Activated B cell treated with CpG ODN at 0.5 μM for 24 hours (primary cell): ENCODE measurements at regions not wholly inside any gene's neighbourhood (a gene's known extent, or its start where the extent isn't known, plus 50 kb on each side); places are given as distances from the start of the nearest gene placed in this dataset.

ENCODE experiments used
- ATAC-seq: fragments of 200-7000 bp; cut with Tn5 transposase; one replicate; pipeline ENCODE4 v1.10.0; 2021; ENCODE audit warnings: low read depth, mild to moderate bottlenecking, moderate library complexity
- CTCF ChIA-PET: fragments of 350-600 bp; sonication (Branson Sonifier 250); formaldehyde crosslinking; loops from one replicate; lab custom pipeline; 2021; ENCODE audit warnings: antibody characterized with exemption; lab: Charles Lee
- POLR2A ChIA-PET: fragments of 350-600 bp; sonication (Branson Sonifier 250); formaldehyde crosslinking; loops from one replicate; lab custom pipeline; 2021; ENCODE audit warnings: antibody characterized with exemption; lab: Charles Lee
- DNase-seq: peaks from one replicate; pipeline ENCODE4 v3.0.0; 2022
- H3K27ac Mint-ChIP-seq: one replicate; pipeline ENCODE4 v1.8.0; 2020; ENCODE audit warnings: mixed read lengths
- H3K27me3 Mint-ChIP-seq: one replicate; pipeline ENCODE4 v1.8.0; 2021; ENCODE audit warnings: mixed read lengths
- H3K36me3 Mint-ChIP-seq: one replicate; pipeline ENCODE4 v1.8.0; 2021; ENCODE audit warnings: low read depth, mixed read lengths
- H3K4me1 Mint-ChIP-seq: one replicate; pipeline ENCODE4 v1.8.0; 2021; ENCODE audit warnings: mixed read lengths
- H3K4me3 Mint-ChIP-seq: one replicate; pipeline ENCODE4 v1.8.0; 2020; ENCODE audit warnings: mild to moderate bottlenecking, mixed read lengths
- H3K9me3 Mint-ChIP-seq: one replicate; pipeline ENCODE4 v1.8.0; 2020; ENCODE audit warnings: mixed read lengths
- CTCF ChIP-seq: fragments of 200-600 bp; IDR thresholded peaks from one replicate; pipeline ENCODE4 v1.8.0; 2022; ENCODE audit warnings: antibody characterized with exemption, mild to moderate bottlenecking
- intact Hi-C: fragments of 100-400 bp; cut with micrococcal nuclease; formaldehyde crosslinking; loops from one replicate; pipeline ENCODE4 v1.15.1; 2024

DNA sequence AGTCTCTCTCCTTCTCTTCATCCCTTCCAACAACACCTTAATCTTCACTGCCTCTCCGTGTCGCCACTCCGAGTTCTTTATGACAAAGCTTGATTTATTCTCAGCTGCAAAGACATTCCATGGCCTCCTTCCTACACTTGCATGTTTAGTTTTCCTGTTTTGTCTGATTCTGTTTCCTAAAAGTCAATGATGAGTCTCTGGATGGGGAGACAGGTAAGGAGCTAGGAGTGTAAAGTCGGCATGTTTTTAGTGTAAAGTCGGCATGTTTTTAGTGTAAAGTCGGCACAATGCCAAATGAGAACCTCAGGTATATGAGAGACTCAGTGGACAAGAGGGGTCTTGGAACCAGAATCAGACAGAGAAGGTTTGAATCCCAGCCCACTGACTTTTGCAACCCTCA is 362.3 kb upstream of the EEF2KMT start:
- ATAC-seq (no peak), DNase-seq (no peak)
- H3K27me3 Mint-ChIP-seq, result no peaks in the 10 kb centered on the region
- no peaks in the 10 kb centered on the region for H3K4me1 Mint-ChIP-seq
- H3K36me3 Mint-ChIP-seq, result no peaks in the 10 kb centered on the region
- ChIA-PET POLR2A (no interaction called here), CTCF (no interaction called here)
- TF ChIP-seq CTCF, result no peak
- H3K9me3 Mint-ChIP-seq, result no peaks in the 10 kb centered on the region
- H3K27ac Mint-ChIP-seq, result no peak overlapping the region
- intact Hi-C loops, result no loop called here
- no peak overlapping the region for H3K4me3 Mint-ChIP-seq

- CTCF ChIA-PET, result no interaction called here
- intact Hi-C loops, result no loop called here
- Mint-ChIP-seq H3K9me3 (no peaks in the 10 kb centered on the region), H3K4me3 (no peak overlapping the region), H3K27ac (no peak overlapping the region), H3K36me3 (no peaks in the 10 kb centered on the region), H3K27me3 (no peaks in the 10 kb centered on the region), H3K4me1 (no peaks in the 10 kb centered on the region)
- DNase-seq (no peak), ATAC-seq (no peak)
- no peak for TF ChIP-seq CTCF
- POLR2A ChIA-PET, result no interaction called here
Observed at GRCh38 chr16:5455110-5455509, 357.5 kb upstream of the EEF2KMT start.

GRCh38 chr16:5454349-5454748 is 356.8 kb upstream of the EEF2KMT start:
- no peak for DNase-seq
- no peaks in the 10 kb centered on the region for H3K36me3 Mint-ChIP-seq
- no peak overlapping the region for H3K27ac Mint-ChIP-seq
- no peak for ATAC-seq
- POLR2A ChIA-PET, result no interaction called here
- CTCF ChIA-PET, result no interaction called here
- no peaks in the 10 kb centered on the region for H3K27me3 Mint-ChIP-seq
- no peaks in the 10 kb centered on the region for H3K9me3 Mint-ChIP-seq
- H3K4me3 Mint-ChIP-seq, result no peak overlapping the region
- intact Hi-C loops, result no loop called here
- no peak for TF ChIP-seq CTCF
- no peaks in the 10 kb centered on the region for H3K4me1 Mint-ChIP-seq

DNA sequence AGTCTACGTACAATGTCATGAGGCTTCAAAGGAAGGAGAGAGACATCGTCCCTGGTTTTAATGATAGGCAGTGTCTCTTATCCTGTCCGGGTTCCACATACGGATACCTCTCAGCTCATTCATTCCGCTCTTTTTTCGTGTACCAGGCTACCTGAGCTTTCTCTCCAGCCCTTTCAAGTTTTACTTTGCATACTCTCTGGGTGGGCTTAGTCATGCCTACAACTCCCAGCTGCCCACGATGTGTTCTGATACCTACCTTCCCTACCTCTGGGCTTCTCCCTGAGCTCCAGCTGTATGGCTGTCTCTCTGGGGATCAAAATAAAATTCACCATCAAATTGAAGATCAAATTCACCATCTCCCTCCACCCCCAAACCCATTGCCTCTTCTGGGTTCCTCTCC is 354.0 kb upstream of the EEF2KMT start:
- H3K36me3 Mint-ChIP-seq, result no peaks in the 10 kb centered on the region
- no peak for DNase-seq

GRCh38 chr16:5450409-5451104 is 353.0 kb upstream of the EEF2KMT start:
- no peaks in the 10 kb centered on the region for H3K27me3 Mint-ChIP-seq
- ATAC-seq (no peak), DNase-seq (no peak)
- H3K4me1 Mint-ChIP-seq, result no peaks in the 10 kb centered on the region
- no peaks in the 10 kb centered on the region for H3K36me3 Mint-ChIP-seq
- no peak for TF ChIP-seq CTCF
- H3K4me3 Mint-ChIP-seq, result no peak overlapping the region
- H3K27ac Mint-ChIP-seq, result no peak overlapping the region
- intact Hi-C loops, result no loop called here
- ChIA-PET POLR2A (no interaction called here), CTCF (no interaction called here)
- peaks cover 2% of the 10 kb centered on the region for H3K9me3 Mint-ChIP-seq

More for the DNA sequence above, 354.0 kb upstream of the EEF2KMT start:
- no peak for ATAC-seq
- Mint-ChIP-seq H3K27me3 (no peaks in the 10 kb centered on the region), H3K4me1 (no peaks in the 10 kb centered on the region), H3K27ac (no peak overlapping the region), H3K4me3 (no peak overlapping the region), H3K9me3 (peaks cover 2% of the 10 kb centered on the region)
- CTCF ChIA-PET, result no interaction called here
- no peak for TF ChIP-seq CTCF
- intact Hi-C loops, result no loop called here
- POLR2A ChIA-PET, result no interaction called here
